HCT116 (cell line): ENCODE measurements at regions not wholly inside any gene's neighbourhood (a gene's known extent, or its start where the extent isn't known, plus 50 kb on each side); places are given as distances from the start of the nearest gene placed in this dataset.
A peak's percentile ranks its signal among the peaks of the same experiment; 100 is the strongest.

Experiments used
- ATAC-seq: fragments of 200-7000 bp; cut with Tn5 transposase; 2 replicates; pipeline ENCODE4 v1.9.1; 2020; ENCODE audit warnings: mild to moderate bottlenecking, moderate library complexity
- BruUV-seq: library from RNA; stranded (reverse); fragments of 400-500 nt; replicated peaks from 2 replicates; lab custom pipeline; 2021; lab: Mats Ljungman, UMichigan
- CTCF ChIA-PET: fragments of 300-600 bp; sonication (Branson Sonifier 250); formaldehyde crosslinking; loops from one replicate; lab custom pipeline; 2021; ENCODE audit warnings: antibody characterized with exemption; lab: Charles Lee
- POLR2A ChIA-PET: fragments of 300-600, 350-600 bp; sonication (Branson Sonifier 250); formaldehyde crosslinking; loops from one replicate; lab custom pipeline; 2021; ENCODE audit warnings: antibody characterized with exemption; lab: Charles Lee
- RAD21 ChIA-PET, 2 experiments: fragments of 300-600 bp; sonication (Branson Sonifier 250); formaldehyde crosslinking; loops; one replicate each; lab custom pipeline; 2023; ENCODE audit warnings: low total read pairs in 2 of 2; ENCODE audit not compliant: uncharacterized antibody in 2 of 2, unreplicated experiment in 2 of 2, low non-redundant PET in 1 of 2; lab: Charles Lee
- DNase-seq: peaks from one replicate; pipeline ENCODE4 v3.0.0-alpha.2; 2010; ENCODE audit warnings: low read depth, low spot score
- H2AFZ ChIP-seq: fragments of 200-600 bp; shearing (Covaris generic), sonication (generic); 2 replicates; pipeline ENCODE4 v1.6.1; 2017; ENCODE audit warnings: low read depth, mixed run types, mixed read lengths, antibody characterized with exemption, low read length; ENCODE audit not compliant: poor library complexity, severe bottlenecking
- H3K27ac ChIP-seq: 2 replicates; pipeline ENCODE4 v1.5.1; 2012; ENCODE audit warnings: low read depth, low read length
- H3K27me3 ChIP-seq: fragments of 200-600 bp; sonication (generic); 2 replicates; pipeline ENCODE4 v1.6.1; 2016; ENCODE audit warnings: mixed run types, low read length, mixed read lengths; ENCODE audit not compliant: insufficient read depth
- H3K36me3 ChIP-seq, 2 experiments: fragments of 200-500 bp in 1 of 2; fragments of 200-600 bp in 1 of 2; sonication (Bioruptor generic) in 1 of 2; sonication (generic) in 1 of 2; 2 replicates each; pipeline versions ENCODE4 v1.5.1 to v1.6.1; 2014 to 2016; ENCODE audit warnings: low read length in 2 of 2, inconsistent platforms in 1 of 2, mixed read lengths in 1 of 2, mixed run types in 1 of 2; ENCODE audit not compliant: insufficient read depth in 2 of 2, control insufficient read depth in 1 of 2
- H3K4me1 ChIP-seq, 2 experiments: fragments of 200-600 bp in 1 of 2; sonication (generic) in 1 of 2; 2 replicates each; pipeline versions ENCODE4 v1.5.1 to v1.6.1; 2012 to 2017; ENCODE audit warnings: low read length in 2 of 2, inconsistent platforms in 1 of 2, mild to moderate bottlenecking in 1 of 2, mixed read lengths in 1 of 2, mixed run types in 1 of 2, moderate library complexity in 1 of 2; ENCODE audit not compliant: insufficient read depth in 2 of 2, control insufficient read depth in 1 of 2
- H3K4me2 ChIP-seq: fragments of 200-600 bp; sonication (generic); 2 replicates; pipeline ENCODE4 v1.6.1; 2017; ENCODE audit warnings: mixed run types, low read length, mixed read lengths
- H3K4me3 ChIP-seq, 2 experiments: fragments of 200-600 bp in 1 of 2; sonication (generic) in 1 of 2; replicated peaks in 1 of 2; 2 replicates each; pipeline ENCODE4 v1.5.1; 2011 to 2016; ENCODE audit warnings: low read length in 2 of 2, control low read depth in 1 of 2, low read depth in 1 of 2, mild to moderate bottlenecking in 1 of 2, mixed read lengths in 1 of 2, mixed run types in 1 of 2
- H3K79me2 ChIP-seq: fragments of 200-600 bp; sonication (generic); 2 replicates; pipeline ENCODE4 v1.6.1; 2017; ENCODE audit warnings: mild to moderate bottlenecking, mixed run types, low read length, moderate library complexity, mixed read lengths; ENCODE audit not compliant: insufficient read depth
- H3K9ac ChIP-seq: fragments of 200-600 bp; sonication (generic); 2 replicates; pipeline ENCODE4 v1.6.1; 2016; ENCODE audit warnings: low read length, mixed read lengths
- H3K9me2 ChIP-seq: fragments of 200-600 bp; sonication (generic), shearing (Covaris generic); 2 replicates; pipeline ENCODE4 v1.6.1; 2017; ENCODE audit warnings: mixed run types, mild to moderate bottlenecking, moderate library complexity; ENCODE audit not compliant: insufficient read depth
- H3K9me3 ChIP-seq, 2 experiments: fragments of 200-500 bp in 1 of 2; fragments of 200-600 bp in 1 of 2; sonication (Bioruptor generic) in 1 of 2; sonication (generic) in 1 of 2; 2 replicates each; pipeline ENCODE4 v1.6.1; 2014 to 2017; ENCODE audit warnings: low read length in 2 of 2, mixed read lengths in 2 of 2, inconsistent platforms in 1 of 2, low read depth in 1 of 2, mild to moderate bottlenecking in 1 of 2, mixed run types in 1 of 2, moderate library complexity in 1 of 2; ENCODE audit not compliant: control insufficient read depth in 1 of 2, insufficient read depth in 1 of 2
- H4K20me1 ChIP-seq: fragments of 200-600 bp; sonication (generic), shearing (Covaris generic); 2 replicates; pipeline ENCODE4 v1.6.1; 2017; ENCODE audit warnings: mixed run types, mild to moderate bottlenecking, moderate library complexity; ENCODE audit not compliant: insufficient read depth
- CBX3 ChIP-seq: IDR thresholded peaks from 2 replicates; pipeline ENCODE4 v1.6.1; 2012; ENCODE audit warnings: low read depth
- EGR1 ChIP-seq: IDR thresholded peaks from 2 replicates; pipeline ENCODE4 v1.6.1; 2012; ENCODE audit warnings: low read depth
- EZH2 ChIP-seq: fragments of 200-600 bp; sonication (generic); IDR thresholded peaks from 2 replicates; pipeline ENCODE4 v1.6.1; 2017; ENCODE audit warnings: antibody characterized with exemption, mixed run types
- EZH2phosphoT487 ChIP-seq: fragments of 200-600 bp; IDR thresholded peaks from 2 replicates; pipeline ENCODE4 v1.6.1; 2018; ENCODE audit warnings: antibody characterized with exemption, borderline replicate concordance
- FOSL1 ChIP-seq: IDR thresholded peaks from 2 replicates; pipeline ENCODE4 v1.6.1; 2012; ENCODE audit warnings: low read depth
- JUND ChIP-seq: IDR thresholded peaks from 2 replicates; pipeline ENCODE4 v1.6.1; 2012
- POLR2A ChIP-seq: IDR thresholded peaks from 2 replicates; pipeline ENCODE4 v1.7.0; 2011; ENCODE audit warnings: borderline replicate concordance; ENCODE audit not compliant: insufficient read depth, insufficient read length; ENCODE audit errors: extremely low read depth
- POLR2AphosphoS5 ChIP-seq: IDR thresholded peaks from 2 replicates; pipeline ENCODE4 v1.6.1; 2011; ENCODE audit warnings: mild to moderate bottlenecking, low read depth, low read length, moderate library complexity
- RAD21 ChIP-seq: IDR thresholded peaks from 2 replicates; pipeline ENCODE4 v1.6.1; 2012; ENCODE audit warnings: low read depth, mild to moderate bottlenecking
- SP1 ChIP-seq: IDR thresholded peaks from 2 replicates; pipeline ENCODE4 v1.6.1; 2012; ENCODE audit warnings: low read depth
- YY1 ChIP-seq: IDR thresholded peaks from 2 replicates; pipeline ENCODE4 v1.6.1; 2011; ENCODE audit warnings: low read length, low read depth, moderate library complexity, mild to moderate bottlenecking; ENCODE audit not compliant: insufficient replicate concordance; ENCODE audit errors: extremely low read depth
- intact Hi-C: fragments of 100-400 bp; cut with micrococcal nuclease; formaldehyde crosslinking; loops from 2 replicates; pipeline ENCODE4 v1.10.0; 2022

DNA sequence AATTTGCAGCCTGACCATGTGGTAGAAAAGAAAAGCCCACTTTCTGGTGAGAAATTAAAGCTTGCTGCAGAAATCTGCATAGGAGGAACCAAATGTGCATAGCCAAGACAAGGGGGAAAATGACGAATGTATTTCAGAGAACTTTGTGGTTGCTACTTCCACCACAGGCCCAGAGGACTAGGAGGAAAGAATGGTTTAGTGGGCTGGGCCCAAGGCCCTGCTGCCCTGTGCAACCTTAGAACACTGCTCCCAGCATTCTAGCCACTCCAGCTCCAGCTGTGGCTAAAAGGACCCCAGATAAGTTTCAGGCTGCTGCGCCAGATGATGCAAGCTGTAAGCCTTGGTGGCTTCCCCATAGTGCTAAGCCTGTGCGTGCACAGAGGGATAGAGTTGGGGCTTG lies 764.3 kb downstream of the SLC6A15 start:
- TF ChIP-seq POLR2A: no peak
- no peak for TF ChIP-seq YY1
- TF ChIP-seq CBX3: no peak
- TF ChIP-seq RAD21: no peak
- TF ChIP-seq EZH2phosphoT487: no peak
- TF ChIP-seq POLR2AphosphoS5: no peak
- Histone ChIP-seq H3K9ac (no peak overlapping the region), H3K4me3 (no peak overlapping the region), H3K36me3 (no peaks in the 10 kb centered on the region), H3K27me3 (no peaks in the 10 kb centered on the region), H2AFZ (no peak overlapping the region), H4K20me1 (no peaks in the 10 kb centered on the region), H3K9me3 (no peaks in the 10 kb centered on the region), H3K9me2 (no peaks in the 10 kb centered on the region), H3K79me2 (no peaks in the 10 kb centered on the region), H3K4me2 (no peak overlapping the region), H3K4me1 (no peaks in the 10 kb centered on the region), H3K27ac (no peak overlapping the region)
- no TSS peak for BruUV-seq
- RAD21 ChIA-PET: no interaction called here
- POLR2A ChIA-PET: no interaction called here
- intact Hi-C loops: no loop called here
- DNase-seq (no peak), ATAC-seq (no peak)
- CTCF ChIA-PET: no interaction called here

DNA sequence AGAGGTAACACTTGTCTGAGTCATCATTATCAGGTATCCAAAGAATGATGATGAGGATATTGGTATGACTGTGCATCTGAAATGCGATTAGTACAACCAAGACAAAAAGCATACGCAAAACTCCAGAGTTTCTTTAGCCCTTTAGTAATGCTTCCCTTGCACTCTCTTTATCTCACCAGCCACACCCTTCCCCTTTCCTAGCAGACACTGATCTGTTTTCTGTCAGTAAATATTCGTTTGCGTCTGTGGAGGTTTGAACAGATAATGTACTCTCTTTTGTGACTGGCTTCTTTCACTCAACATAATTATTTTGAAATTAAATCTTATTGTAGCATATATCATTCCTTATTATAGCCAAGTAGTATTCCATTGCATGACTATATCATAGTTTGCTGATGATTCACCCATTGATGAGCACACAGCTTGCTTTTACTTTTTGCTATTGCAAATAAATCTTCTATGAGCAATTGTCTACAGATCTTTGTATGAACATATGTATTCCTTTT lies 775.7 kb downstream of the SLC6A15 start:
- intact Hi-C loops: no loop called here
- BruUV-seq: no TSS peak
- peak; percentile 64 for ATAC-seq
- Histone ChIP-seq H3K9me2 (peaks cover 3% of the 10 kb centered on the region; the same call in 1 of the 2 replicates), H3K36me3 (no peaks in the 10 kb centered on the region), H3K9ac (no peak overlapping the region), H4K20me1 (no peaks in the 10 kb centered on the region), H2AFZ (peak overlapping the region; percentile 83), H3K27me3 (no peaks in the 10 kb centered on the region), H3K4me2 (peak overlapping the region; percentile 54), H3K4me1 (peaks cover 0 to 8% of the 10 kb centered on the region in 2 experiments; a peak in 2 of 4 replicates), H3K4me3 (no peak overlapping the region), H3K9me3 (no peaks in the 10 kb centered on the region), H3K79me2 (no peaks in the 10 kb centered on the region), H3K27ac (no peak overlapping the region)
- TF ChIP-seq RAD21 (no peak), EZH2 (no peak), FOSL1 (0 out of 2 replicates have a peak, but pooled peaks have one; percentile 11), POLR2A (no peak), JUND (no peak; the same call in 1 of the 2 replicates), EGR1 (no peak), SP1 (no peak)
- ChIA-PET POLR2A (no interaction called here), CTCF (no interaction called here), RAD21 (no interaction called here)
- no peak for DNase-seq
